GM18861 (cell line): ENCODE measurements at regions not wholly inside any gene's neighbourhood (a gene's known extent, or its start where the extent isn't known, plus 50 kb on each side); places are given as distances from the start of the nearest gene placed in this dataset.
"Not testable (repeated sequence)": the region's sequence is repeated elsewhere in the genome, so short reads cannot be mapped to it uniquely, and the experiment has no call there.

ENCODE experiments used
- ATAC-seq: cut with Tn5 transposase; IDR thresholded peaks from one replicate; pipeline ENCODE4 v1.9.1; 2021; ENCODE audit not compliant: unreplicated experiment

DNA sequence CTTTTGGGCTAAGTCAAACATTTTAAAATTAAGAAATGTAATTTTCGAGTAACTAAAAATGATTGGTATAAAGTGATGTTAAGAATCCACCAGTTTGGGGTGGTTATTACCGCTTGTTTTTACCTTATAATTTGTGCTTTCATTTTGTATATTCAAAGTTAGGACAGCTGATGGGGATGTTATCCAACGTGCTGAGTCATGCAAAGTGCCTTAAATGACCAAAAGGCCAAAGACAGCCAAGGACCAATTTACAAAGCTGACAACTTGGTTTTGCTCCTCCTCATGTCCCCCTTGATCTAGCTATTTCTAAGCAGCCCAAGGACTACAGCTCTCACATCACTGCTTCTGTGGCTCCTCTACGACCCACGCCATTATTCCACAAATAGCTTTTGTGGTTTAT is 181.4 kb upstream of the PCDH7 start:
- ATAC-seq = no peak

DNA sequence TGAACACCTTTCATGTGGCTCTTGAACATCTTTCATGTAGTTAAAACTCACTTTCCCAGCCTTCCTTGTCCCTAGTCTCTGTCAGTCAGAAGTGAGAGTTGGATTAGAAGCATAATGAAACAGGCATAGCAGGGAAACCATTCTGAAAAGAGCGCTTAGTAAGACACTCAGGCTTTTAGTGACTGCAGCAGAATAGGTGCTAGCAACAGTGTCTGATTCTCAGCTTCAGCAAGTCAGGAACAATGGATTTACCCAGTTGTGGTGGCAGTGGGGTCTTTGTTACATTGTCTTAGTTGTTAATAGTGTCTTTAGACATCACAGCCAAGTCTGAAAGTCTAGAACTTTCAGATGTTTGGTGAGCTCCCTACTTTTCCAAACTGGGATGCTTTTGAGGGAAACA is 177.1 kb upstream of the PCDH7 start:
- no peak for ATAC-seq

DNA sequence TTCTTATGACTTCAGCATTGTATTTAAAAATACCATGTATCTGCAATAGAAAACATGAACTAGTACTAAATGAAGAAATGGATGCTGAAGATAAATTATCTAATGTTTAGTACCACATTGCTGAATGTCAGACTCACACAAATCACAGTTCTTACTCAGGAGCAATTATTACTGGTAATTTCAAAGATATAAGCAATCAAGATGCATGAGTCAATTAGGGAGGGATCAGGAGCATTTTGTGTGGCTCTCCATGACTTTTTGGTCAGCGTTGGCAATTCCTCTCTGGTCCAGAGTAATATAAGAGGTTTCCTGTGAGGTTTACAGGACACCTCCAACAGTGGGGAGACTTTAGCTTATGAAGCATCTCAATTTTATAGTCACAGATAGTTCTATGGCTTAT is 167.0 kb upstream of the PCDH7 start:
- no peak for ATAC-seq

DNA sequence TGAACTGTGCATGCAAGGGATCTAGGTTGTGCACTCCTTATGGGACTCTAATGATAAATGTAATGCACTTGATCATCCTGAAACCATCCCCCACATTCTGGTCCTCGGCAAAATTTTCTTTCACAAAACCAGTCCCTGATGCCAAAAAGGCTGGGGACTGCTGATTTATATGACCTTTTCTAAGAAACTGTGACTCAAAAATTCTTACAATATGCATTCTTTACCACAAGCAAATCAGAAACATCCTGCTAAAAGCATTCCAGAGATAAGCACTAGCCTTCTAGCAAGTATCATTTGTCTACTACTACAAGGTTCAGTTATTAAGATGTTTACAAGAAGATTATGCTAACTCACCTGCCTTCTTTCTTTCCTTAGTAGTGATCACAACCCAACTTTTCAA is 166.5 kb upstream of the PCDH7 start:
- no peak for ATAC-seq

DNA sequence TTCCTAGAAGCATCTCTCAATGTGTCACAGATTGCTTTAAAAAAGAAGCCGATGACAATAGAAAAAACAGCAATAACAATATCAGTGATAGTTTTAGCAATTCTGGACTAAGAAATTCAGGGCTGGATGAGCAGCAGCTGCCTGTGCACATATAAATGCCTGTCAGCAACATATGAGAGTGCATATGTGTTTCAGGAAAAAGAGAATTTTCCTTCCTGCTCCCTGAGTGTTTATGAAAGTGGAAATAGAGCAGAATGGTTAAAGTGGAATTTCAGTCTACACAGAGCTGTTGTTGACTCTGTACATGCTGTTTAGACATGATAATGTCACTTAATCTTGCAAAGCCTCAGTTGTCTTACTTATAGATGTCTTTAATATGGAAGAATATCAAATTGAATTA is 164.4 kb upstream of the PCDH7 start:
- no peak for ATAC-seq

DNA sequence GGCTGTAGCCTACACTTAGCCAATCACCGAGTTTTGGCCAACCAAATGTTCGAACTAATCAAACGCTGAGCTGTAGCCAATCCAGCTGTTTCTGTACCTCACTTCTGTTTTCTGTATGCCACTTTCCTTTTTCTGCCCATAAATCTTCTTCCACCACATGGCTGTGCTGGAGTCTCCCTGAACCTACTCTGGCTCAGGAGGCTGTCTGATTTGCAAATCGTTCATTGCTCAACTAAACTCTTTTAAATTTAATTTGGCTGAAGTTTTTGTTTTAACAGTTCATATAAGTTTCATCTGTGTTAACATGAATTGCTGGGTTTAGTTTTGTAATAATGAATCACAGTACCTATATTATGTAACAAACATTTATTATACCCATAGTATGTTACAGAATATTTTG is 160.7 kb upstream of the PCDH7 start:
- ATAC-seq = no peak

DNA sequence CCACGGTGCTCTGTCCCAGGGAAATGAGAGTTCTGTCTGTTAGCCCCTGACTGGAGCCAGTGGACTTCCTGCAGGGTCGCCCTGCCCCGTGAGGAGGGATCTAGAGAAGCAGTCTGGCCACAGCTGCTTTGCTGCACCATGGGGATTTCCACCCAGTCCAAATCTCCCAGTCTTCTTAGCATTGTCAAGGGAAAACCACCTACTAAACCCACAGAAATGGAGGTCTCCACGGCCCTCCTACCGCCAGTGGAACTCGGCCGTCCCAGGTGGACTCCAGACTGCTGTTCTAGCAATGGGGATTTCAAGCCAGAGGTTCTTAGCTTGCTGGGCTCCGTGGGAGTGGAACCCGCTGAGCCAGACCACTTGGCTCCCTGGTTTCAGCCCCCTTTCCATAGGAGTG is 133.3 kb upstream of the PCDH7 start:
- no peak for ATAC-seq

DNA sequence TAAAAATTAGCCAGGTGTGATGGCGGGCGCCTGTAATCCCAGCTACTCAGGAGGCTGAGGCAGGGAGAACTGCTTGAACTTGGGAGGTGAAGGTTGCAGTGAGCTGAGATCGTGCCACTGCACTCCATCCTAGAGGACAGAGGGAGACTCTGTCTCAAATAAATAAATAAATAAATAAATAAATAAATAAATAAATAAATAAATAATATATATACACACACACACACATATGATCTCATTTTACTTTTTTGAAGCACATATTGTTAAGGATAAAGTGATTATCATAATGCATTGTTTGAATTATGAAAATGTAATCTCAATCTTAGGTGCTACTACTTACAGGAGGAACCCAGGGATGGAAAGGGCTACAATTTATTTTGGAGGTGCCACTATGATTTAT is 130.5 kb upstream of the PCDH7 start:
- ATAC-seq = not testable (repeated sequence)

DNA sequence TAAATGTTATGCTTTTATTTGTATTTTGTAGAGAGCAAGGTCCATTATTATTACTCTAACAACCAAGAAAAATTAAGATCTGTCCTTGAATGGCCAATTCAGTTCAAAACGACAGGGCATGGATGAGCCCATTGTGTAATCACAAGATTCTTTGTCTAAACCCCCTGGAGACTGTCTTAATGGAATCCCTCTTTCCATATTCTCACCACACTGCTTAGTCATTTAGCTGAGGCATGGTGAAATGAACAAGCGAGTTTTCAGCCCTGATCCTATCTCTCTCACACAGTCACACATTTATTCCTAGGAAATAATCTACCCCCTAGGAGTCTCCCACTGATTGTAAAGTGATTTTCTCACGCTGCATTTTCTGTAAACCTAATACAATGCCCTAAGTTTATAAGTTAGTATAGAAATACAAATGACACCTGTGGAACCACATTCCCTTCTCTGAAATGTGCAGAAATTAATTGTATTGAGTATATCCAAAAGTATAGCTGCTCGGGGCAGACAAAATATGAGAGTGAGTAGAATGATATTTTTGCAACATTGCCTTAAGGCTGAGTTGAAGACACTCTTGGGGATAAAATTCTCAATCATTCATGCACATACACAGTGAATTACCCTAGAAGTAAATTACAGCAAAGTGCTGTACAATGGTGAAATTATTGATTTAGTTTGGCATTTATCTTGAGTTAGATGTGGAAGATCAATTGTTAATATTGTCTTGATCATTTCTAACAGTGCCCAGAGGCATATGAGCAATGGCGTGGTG is 119.7 kb upstream of the PCDH7 start:
- no peak for ATAC-seq

DNA sequence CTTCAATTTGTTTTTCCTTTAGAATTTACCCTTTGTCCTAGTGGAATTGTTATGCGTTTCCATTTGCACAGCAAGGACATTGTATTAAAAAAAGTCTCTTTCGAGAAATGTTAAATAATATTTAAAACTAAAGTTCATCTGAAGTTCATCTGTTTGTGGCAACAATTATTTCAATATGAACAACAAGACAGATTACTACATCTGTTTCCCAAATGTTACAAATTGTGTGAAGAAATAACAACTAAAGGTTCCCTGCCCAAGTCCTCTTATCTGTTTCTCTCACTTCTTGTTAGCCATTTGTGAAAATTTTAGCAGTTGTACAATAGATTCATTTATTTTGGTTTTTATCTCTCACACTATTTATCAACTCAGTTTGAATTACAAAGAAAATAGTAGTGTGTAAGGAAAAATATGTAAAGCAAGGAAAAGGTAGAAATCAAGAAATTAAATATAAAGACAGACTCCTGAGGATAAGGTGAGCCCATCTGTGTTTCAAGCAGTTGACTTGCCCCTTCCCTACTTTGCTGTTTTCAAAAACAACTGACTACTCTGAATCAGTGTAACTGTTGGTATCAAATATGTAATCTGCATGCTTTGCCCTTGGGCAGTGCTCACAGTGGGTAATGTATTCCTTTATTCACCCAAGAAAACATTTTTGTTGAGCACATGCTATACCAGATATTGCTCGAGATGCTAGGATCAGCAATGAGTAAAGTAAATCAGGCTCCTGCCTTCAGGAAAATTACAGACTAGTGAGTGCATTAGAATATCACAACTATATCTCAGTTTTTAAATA is 118.9 kb upstream of the PCDH7 start:
- no peak for ATAC-seq

DNA sequence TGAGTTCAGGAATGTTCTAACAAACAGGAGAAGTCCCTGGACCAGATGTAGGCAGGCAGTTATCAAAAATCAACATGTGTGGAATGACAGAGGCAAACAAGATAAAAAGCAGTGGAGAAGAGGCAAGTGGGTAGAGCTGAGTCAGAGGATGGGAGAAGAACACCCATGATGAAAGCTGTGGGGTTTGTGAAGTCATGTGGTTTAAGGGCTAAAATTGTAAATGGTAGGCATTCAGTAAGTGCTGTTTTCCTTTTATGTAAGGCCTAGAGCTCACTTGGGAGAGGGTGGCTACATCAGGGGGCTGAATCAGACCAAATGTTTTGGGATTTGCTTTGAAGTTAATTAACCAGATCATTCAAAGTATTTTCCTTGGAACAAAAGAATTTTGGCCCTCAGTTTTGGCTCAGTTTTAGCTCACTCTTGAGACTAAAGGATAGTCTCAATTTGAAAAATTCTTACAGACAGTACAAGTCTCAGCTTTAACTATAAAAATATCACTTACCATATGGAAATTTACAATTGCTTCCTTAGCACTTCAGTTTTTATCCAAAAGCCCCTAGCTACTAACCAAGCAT is 114.5 kb upstream of the PCDH7 start:
- no peak for ATAC-seq

DNA sequence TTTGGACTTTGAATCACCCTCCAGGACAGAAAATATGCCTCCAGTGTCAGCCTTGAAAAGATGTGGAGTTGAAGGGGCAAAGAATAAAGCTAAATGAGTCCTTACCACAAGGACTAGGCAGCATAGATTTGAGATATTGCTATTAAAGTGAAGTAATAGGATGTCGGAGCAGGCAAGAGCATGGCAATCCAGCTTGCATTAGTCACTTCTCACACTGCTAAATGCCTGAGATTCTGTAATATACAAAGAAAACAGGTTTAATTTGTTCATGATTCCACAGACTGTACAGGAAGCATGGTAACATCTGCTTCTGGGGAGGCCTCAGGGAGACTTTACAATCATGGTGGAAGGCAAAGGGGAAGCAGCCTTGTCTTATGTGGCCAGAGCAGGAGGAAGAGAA is 109.8 kb upstream of the PCDH7 start:
- ATAC-seq = no peak

DNA sequence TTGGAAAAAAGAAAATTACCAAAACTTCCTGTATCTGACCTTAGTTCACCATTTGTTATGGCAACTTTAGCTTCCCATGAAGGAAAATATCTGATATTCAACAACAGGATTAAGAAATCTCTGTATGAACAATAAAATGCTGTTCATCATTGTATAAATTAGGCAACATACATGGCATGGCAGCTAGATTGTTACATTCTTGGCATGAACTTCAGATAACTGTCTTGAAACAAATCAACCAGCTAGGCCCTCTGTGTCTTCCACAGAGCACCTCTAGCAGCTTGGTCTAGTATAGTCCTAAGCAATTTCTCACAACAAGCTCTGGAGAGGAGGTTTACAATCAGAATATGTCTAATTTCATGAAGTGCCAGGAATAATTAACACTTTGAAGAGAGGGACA is 105.4 kb upstream of the PCDH7 start:
- no peak for ATAC-seq

DNA sequence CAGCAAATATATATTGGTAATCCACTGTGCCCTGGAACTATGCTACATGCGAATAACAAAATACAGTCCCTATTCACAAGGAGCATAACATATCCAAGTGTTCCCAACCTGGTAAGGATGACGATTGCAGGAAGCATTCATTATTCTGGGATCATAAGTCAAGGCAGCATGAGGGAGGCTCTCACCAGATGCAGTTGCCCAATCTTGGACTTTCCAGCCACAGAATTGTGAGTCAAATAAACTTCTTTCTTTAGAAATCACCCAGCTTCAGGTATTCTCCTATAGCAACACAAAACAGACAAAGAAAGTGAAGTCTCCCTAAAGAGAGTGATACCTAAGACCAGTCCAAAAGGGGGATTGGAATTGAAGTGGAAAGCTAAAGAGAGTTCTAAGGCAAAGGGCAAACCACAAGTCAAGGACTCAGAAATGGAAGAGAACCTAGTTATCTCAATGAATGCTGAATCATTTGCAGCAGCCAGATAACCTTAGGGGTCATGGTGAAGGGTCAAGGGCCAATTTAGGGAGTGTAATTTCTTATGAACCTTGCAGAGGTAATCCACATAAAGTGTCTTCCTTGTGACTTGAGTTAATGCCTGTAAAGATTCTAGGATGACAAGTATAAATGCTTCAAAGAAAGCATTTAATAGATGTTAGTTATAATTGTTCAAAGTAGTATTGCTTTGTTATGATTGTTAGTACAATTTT is 103.1 kb upstream of the PCDH7 start:
- no peak for ATAC-seq

DNA sequence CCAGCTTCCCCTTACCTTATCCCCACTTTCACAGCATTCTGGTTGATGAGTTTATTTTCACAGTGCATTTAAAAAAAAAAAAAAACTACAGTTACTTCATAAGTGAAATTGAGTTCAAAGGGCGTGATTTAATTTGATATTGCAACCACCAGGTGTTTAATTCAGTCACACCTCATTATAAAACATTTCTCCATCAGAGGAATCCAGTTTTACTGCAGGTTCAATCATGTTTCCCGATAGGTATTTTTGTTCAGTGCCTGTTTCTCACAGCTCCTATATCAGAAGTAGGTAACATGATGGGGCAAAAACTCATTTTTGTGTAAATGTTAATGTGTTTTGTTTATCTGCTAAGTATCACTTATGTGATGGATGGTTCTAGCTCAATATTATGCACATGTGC is 102.3 kb upstream of the PCDH7 start:
- no peak for ATAC-seq

DNA sequence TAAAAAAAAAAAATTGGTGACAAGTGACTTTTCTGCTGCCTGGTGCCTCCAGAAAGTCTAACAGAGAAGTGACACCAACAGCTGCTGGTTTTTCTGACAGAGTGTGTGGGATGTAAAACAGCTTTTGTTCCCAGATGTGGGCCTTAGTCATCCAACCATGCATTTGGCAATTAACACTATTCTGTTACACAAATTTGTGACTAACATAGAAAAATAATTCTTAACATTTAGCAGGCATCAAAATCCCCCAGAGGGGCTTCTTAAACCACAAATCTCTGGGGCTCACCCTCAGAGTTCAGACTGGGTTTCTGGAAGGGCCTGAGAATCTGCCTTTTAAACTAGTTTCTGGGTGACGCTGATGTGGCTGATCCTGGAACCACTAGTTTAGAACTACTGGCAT is 100.5 kb upstream of the PCDH7 start:
- ATAC-seq = no peak

DNA sequence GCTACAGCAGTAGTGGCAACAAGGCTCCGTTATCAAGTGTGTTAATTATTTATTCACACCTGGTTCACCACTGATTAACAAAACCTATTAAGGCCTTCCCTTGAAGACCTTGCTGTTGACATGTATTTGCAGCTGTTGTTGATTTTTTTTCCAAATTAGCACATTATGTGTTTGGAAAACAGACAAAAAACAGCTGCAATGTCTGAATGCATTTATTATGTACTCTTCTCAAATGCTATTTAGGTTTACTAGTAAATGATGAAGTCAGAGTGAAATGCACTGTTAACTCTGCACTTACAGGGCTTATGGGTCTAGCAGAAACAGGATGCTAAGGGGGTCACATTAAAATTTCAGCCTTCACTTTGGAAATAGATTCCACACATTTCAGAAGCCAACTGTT is 99.5 kb upstream of the PCDH7 start:
- ATAC-seq = no peak

DNA sequence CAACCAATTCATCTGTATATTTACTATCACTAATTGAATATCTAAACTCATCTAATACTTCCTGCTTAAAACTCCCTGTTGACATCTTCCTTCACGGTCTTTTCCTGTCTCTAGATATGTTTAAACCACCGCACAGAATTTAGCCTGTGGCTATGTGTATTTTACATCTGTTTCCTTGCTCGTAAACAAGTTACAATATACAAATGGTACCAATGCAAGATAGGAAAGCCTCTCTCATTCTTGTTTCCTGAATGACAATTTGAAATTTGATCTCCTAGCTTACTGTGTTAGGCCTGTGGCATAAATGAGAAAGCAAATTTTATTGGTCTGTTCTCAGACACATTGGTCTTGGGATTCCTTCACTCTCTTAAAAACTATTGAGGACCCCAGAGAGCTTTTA is 89.7 kb upstream of the PCDH7 start:
- no peak for ATAC-seq

DNA sequence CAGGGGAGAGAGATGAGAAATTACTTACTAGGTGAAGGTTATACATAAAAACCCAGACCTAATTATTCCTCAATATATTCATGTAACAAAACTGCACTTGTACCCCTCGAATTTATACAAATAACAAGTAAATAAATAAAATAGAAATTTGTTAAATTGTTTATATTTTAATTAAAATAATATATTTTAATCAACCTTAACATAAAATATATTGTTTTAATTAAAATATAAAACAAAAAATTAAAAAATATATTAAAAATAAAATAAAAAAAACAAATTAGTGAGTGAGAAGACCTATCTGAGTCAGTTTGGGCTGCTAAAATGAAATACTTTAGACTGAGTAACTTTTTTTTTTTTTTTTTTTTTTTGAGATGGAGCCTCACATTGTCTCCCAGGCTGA is 87.4 kb upstream of the PCDH7 start:
- ATAC-seq = no peak

DNA sequence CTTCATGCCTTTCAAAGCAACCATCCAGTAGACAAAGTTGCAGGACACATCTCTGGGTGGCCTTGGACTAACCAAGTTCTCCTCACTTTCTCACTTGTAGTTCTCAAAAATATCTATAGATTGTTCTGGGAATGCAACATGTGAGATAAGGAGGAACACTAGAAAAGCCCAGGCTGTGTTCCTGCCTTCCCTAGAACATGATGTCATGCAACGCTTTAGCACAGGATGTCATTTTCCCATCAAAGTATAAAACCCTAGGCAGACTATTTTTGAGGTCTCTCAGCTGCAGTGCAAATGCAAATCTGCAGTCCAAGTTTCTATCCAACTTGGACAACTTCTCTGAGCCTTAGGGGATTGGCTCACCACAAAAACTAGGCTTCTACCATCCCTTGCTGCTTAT is 78.8 kb upstream of the PCDH7 start:
- no peak for ATAC-seq

DNA sequence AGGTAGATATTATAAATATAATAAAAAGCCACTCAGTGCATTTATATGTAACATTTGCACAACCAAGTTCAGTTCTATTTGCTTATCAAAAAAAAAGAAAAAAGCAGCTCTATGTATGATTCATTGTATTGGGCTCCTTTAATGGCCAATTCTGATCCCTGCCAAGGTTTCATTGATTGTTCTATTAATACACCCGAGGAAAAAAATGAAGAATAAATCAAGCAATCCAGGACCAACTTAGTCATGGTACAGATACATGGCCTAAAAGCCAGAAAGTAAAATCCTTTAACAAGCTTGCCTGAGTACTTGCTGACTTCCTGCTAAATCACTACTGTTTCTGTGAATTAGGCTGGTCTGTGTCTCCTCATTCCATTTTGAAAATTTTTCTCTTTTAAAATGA is 77.6 kb upstream of the PCDH7 start:
- no peak for ATAC-seq

DNA sequence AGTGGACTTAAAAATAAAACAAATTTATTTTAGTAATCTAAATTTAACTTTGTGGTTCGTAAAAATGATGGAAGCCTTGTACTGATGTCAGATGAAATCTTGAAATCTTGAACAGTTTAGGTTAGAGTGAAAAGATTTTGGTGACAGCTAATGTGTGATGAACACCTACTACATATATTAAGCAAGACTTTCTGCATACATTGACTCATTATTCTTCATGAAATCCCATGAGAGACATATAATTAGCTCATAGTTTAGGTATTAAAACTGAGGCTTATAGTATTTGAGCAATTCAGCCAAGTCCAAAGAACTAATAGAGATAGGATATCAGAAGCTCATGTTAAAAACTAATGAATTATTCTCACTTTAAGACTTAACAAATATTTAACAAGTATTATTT is 66.9 kb upstream of the PCDH7 start:
- ATAC-seq = no peak
